NCI-H2081 (cell line): ENCODE measurements at regions not wholly inside any gene's neighbourhood (a gene's known extent, or its start where the extent isn't known, plus 50 kb on each side); places are given as distances from the start of the nearest gene placed in this dataset.

ENCODE experiments used
- DNase-seq, 2 experiments: peaks; one replicate each; lab custom pipeline; 2025; lab: John Stamatoyannopoulos, UW

DNA sequence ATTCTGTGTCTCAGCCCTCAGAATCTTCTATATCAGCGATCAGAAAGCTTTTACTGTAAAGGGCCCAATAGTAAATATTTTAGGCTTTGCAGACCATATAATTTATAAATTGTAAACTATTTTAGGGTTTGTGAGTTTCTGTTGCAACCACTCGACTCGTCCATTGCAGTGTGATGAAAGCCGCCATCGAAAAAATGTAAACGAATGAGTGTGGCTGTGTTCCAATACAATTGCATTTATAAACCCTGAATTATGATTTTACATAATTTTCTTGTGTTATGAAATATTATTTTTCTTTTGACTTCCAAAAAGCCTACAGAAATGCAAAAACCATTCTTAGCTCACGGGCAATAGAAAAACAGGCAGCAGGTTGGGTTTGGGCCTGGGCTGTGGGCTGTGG is 62.5 kb upstream of the ADO start:
- DNase-seq = no peak

- DNase-seq = no peak
Observed at GRCh38 chr10:62742536-62743061, 61.9 kb upstream of the ADO start.

DNA sequence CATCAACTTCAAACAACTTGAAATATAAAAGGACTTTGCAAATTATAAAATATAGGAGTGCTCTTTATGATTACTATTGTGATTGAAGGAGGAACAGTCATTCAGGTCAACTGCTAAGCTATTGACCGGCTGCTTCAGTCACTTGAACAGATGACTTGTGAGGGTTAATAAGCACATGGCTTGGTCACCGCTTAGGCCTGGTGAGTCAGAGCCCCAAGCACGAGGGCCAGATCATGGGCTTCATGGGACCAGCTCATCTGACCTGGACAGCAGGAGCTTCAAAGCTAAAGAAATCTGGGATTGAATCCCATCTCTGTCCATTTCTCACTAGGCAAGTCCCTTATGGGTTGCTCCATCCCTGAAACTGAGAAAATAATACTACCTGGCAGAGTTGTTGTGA is 60.4 kb upstream of the ADO start:
- no peak for DNase-seq

GRCh38 chr10:62745581-62745980 is 58.9 kb upstream of the ADO start:
- DNase-seq = no peak

DNA sequence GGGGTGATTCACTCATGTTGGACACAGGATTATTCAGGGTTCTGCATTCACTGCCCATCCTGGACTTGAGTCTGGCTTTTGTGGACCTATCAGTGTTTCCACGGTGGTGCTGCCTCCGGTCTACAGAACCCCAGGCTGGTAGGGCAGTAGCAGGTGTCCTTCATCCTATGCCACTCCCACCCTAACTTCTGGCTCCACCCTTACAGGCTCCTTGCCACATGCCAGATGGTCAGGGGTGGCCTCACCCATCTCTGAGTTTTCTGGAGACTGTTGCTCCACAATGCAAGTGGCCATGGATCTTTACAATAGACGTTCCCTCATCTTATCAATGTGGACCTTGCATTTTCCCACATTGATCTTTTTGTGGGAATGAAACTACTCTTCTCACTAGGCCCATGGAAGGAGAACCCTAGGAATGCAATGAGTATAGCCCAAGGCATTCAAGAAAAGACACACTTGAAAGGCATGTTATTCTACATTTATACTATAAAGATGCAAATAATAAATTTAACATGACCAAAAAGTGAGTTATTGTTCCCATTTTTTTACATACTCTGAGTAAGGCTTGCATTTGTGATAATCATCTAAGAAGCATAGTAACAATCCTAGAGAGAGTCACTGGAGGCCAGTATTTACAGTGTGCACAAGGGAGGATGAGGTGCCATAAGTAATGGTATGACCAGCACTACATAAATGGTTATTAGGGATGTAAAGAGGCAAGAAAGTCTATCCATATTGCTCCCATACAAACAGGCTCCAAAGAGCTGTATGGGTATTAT is 57.4 kb upstream of the ADO start:
- no peak for DNase-seq

DNA sequence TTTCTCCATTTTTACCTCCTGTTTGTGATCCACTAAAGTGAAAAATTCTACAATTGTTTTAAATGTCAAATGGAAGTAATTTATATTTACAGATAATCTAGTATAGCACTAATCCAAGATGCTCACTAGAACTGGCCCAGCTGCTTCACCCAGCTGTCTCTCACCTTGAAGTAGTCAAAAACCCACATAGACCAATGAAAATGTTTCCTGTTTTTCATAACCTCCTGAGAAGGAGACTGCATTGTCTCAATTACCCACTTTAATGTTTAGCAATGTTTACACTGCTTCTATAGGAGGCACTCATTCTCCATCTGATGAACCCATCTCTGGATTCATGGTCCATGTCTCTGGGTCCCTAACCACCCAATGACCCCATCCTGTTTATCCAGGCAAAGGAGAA is 56.1 kb upstream of the ADO start:
- DNase-seq = no peak

DNA sequence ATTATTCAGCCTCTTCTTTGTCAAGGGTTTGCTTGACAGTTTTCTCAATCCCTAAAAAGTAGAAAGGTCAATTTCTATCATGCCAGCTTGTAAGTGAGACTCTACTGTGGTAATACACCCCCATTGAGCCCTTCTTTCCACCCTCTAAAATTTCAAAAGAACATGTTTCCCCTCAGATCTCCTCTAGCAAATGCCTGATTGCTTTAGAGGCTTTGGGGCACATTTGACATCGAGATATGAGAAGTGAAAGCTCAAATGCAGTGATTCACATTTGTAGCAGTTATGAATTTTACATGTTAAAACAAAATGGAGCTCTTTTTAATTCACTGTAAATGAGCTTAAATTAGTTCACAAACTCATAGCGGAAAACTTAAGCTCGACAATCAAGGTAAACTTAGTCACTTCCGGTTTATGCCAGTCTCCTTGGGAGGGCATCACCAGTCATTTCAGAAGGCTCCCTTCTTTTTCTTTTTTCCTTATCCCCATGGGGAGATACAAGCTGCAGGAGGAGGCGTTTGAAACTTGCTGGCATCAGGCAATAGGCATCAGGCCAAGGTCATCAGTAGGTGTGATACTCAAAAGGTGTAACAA is 55.3 kb upstream of the ADO start:
- DNase-seq = no peak
